ENCODE measurements at regions not wholly inside any gene's neighbourhood (a gene's known extent, or its start where the extent isn't known, plus 50 kb on each side); places are given as distances from the start of the nearest gene placed in this dataset.

DNA sequence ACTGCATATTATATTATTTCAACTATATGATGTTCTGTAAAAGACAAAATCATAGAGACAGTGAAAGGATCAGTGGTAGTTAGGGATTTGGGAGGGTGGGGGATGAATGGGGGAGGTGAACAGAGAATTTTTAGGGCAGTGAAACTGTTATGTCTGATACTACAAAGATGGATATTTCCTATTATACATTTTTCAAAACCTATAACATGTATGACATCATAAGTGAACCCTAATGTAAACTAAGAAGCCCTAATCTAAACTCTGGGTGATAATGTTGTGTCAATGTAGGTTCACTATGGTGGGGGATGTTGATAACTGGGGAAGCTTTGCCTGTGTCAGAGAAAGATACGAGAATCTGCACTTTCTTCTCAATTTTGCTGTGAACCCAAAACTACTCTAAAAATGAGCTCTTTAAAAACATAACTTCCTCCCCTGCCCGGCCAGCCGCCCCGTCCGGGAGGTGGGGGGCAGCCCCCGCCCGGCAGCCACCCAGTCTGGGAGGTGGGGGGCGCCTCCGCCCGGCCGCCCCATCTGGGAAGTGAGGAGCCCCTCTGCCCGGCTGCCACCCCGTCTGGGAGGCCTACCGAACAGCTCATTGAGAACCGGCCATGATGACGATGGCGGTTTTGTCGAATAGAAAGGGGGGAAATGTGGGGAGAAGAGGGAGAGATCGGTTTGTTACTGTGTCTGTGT lies 234.4 kb downstream of the RPIA start:
- TF ChIP-seq, protein P1, sequence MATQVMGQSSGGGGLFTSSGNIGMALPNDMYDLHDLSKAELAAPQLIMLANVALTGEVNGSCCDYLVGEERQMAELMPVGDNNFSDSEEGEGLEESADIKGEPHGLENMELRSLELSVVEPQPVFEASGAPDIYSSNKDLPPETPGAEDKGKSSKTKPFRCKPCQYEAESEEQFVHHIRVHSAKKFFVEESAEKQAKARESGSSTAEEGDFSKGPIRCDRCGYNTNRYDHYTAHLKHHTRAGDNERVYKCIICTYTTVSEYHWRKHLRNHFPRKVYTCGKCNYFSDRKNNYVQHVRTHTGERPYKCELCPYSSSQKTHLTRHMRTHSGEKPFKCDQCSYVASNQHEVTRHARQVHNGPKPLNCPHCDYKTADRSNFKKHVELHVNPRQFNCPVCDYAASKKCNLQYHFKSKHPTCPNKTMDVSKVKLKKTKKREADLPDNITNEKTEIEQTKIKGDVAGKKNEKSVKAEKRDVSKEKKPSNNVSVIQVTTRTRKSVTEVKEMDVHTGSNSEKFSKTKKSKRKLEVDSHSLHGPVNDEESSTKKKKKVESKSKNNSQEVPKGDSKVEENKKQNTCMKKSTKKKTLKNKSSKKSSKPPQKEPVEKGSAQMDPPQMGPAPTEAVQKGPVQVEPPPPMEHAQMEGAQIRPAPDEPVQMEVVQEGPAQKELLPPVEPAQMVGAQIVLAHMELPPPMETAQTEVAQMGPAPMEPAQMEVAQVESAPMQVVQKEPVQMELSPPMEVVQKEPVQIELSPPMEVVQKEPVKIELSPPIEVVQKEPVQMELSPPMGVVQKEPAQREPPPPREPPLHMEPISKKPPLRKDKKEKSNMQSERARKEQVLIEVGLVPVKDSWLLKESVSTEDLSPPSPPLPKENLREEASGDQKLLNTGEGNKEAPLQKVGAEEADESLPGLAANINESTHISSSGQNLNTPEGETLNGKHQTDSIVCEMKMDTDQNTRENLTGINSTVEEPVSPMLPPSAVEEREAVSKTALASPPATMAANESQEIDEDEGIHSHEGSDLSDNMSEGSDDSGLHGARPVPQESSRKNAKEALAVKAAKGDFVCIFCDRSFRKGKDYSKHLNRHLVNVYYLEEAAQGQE (IDR thresholded peaks at IDR 0.05; ENCODE audit: unreplicated experiment) = no peak
- no peak for TF ChIP-seq EZH2phosphoT487 (IDR thresholded peaks at IDR 0.05; ENCODE audit: unreplicated experiment)
- no peak for TF ChIP-seq EZH2 (IDR thresholded peaks at IDR 0.05; ENCODE audit: low read depth, unreplicated experiment)
- TF ChIP-seq, protein P2, sequence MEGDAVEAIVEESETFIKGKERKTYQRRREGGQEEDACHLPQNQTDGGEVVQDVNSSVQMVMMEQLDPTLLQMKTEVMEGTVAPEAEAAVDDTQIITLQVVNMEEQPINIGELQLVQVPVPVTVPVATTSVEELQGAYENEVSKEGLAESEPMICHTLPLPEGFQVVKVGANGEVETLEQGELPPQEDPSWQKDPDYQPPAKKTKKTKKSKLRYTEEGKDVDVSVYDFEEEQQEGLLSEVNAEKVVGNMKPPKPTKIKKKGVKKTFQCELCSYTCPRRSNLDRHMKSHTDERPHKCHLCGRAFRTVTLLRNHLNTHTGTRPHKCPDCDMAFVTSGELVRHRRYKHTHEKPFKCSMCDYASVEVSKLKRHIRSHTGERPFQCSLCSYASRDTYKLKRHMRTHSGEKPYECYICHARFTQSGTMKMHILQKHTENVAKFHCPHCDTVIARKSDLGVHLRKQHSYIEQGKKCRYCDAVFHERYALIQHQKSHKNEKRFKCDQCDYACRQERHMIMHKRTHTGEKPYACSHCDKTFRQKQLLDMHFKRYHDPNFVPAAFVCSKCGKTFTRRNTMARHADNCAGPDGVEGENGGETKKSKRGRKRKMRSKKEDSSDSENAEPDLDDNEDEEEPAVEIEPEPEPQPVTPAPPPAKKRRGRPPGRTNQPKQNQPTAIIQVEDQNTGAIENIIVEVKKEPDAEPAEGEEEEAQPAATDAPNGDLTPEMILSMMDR (conservative IDR thresholded peaks at IDR 0.05; ENCODE audit: low read depth in 2 of 2) = no peak
- TF ChIP-seq POLR2AphosphoS5 (IDR thresholded peaks at IDR 0.05; ENCODE audit: low read depth) = no peak
- TF ChIP-seq CREB1 (CRISPR knock-in tag; IDR thresholded peaks at IDR 0.05; ENCODE audit: low read depth) = no peak
- no peak for TF ChIP-seq ZNF114 (CRISPR knock-in tag; IDR thresholded peaks at IDR 0.05)
- TF ChIP-seq JUNB (IDR thresholded peaks at IDR 0.05; ENCODE audit: unreplicated experiment) = no peak
- TF ChIP-seq, protein P3, sequence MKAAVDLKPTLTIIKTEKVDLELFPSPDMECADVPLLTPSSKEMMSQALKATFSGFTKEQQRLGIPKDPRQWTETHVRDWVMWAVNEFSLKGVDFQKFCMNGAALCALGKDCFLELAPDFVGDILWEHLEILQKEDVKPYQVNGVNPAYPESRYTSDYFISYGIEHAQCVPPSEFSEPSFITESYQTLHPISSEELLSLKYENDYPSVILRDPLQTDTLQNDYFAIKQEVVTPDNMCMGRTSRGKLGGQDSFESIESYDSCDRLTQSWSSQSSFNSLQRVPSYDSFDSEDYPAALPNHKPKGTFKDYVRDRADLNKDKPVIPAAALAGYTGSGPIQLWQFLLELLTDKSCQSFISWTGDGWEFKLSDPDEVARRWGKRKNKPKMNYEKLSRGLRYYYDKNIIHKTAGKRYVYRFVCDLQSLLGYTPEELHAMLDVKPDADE (IDR thresholded peaks at IDR 0.05) = no peak
- TF ChIP-seq, protein P4, sequence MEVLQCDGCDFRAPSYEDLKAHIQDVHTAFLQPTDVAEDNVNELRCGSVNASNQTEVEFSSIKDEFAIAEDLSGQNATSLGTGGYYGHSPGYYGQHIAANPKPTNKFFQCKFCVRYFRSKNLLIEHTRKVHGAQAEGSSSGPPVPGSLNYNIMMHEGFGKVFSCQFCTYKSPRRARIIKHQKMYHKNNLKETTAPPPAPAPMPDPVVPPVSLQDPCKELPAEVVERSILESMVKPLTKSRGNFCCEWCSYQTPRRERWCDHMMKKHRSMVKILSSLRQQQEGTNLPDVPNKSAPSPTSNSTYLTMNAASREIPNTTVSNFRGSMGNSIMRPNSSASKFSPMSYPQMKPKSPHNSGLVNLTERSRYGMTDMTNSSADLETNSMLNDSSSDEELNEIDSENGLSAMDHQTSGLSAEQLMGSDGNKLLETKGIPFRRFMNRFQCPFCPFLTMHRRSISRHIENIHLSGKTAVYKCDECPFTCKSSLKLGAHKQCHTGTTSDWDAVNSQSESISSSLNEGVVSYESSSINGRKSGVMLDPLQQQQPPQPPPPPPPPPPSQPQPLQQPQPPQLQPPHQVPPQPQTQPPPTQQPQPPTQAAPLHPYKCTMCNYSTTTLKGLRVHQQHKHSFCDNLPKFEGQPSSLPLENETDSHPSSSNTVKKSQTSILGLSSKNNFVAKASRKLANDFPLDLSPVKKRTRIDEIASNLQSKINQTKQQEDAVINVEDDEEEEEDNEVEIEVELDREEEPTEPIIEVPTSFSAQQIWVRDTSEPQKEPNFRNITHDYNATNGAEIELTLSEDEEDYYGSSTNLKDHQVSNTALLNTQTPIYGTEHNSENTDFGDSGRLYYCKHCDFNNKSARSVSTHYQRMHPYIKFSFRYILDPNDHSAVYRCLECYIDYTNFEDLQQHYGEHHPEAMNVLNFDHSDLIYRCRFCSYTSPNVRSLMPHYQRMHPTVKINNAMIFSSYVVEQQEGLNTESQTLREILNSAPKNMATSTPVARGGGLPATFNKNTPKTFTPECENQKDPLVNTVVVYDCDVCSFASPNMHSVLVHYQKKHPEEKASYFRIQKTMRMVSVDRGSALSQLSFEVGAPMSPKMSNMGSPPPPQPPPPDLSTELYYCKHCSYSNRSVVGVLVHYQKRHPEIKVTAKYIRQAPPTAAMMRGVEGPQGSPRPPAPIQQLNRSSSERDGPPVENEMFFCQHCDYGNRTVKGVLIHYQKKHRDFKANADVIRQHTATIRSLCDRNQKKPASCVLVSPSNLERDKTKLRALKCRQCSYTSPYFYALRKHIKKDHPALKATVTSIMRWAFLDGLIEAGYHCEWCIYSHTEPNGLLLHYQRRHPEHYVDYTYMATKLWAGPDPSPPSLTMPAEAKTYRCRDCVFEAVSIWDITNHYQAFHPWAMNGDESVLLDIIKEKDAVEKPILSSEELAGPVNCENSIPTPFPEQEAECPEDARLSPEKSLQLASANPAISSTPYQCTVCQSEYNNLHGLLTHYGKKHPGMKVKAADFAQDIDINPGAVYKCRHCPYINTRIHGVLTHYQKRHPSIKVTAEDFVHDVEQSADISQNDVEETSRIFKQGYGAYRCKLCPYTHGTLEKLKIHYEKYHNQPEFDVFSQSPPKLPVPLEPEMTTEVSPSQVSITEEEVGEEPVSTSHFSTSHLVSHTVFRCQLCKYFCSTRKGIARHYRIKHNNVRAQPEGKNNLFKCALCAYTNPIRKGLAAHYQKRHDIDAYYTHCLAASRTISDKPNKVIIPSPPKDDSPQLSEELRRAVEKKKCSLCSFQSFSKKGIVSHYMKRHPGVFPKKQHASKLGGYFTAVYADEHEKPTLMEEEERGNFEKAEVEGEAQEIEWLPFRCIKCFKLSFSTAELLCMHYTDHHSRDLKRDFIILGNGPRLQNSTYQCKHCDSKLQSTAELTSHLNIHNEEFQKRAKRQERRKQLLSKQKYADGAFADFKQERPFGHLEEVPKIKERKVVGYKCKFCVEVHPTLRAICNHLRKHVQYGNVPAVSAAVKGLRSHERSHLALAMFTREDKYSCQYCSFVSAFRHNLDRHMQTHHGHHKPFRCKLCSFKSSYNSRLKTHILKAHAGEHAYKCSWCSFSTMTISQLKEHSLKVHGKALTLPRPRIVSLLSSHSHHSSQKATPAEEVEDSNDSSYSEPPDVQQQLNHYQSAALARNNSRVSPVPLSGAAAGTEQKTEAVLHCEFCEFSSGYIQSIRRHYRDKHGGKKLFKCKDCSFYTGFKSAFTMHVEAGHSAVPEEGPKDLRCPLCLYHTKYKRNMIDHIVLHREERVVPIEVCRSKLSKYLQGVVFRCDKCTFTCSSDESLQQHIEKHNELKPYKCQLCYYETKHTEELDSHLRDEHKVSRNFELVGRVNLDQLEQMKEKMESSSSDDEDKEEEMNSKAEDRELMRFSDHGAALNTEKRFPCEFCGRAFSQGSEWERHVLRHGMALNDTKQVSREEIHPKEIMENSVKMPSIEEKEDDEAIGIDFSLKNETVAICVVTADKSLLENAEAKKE (CRISPR knock-in tag; IDR thresholded peaks at IDR 0.05) = no peak
- TF ChIP-seq STAT1 (IDR thresholded peaks at IDR 0.05; ENCODE audit: unreplicated experiment) = no peak
